Epithelial cell of proximal tubule (primary cell): ENCODE measurements at regions not wholly inside any gene's neighbourhood (a gene's known extent, or its start where the extent isn't known, plus 50 kb on each side); places are given as distances from the start of the nearest gene placed in this dataset.

Source experiments
- DNase-seq: peaks from one replicate; pipeline ENCODE4 v3.0.0-alpha.2; 2011; ENCODE audit warnings: low read depth
- H3K4me3 ChIP-seq: 2 replicates; pipeline ENCODE4 v1.5.1; 2011; ENCODE audit warnings: low read depth, mild to moderate bottlenecking, low read length
- TF ChIP-seq, protein P1 (sequence below): conservative IDR thresholded peaks from 2 replicates; pipeline ENCODE4 v1.5.1; 2012; ENCODE audit warnings: low read depth, mild to moderate bottlenecking, low read length

DNA sequence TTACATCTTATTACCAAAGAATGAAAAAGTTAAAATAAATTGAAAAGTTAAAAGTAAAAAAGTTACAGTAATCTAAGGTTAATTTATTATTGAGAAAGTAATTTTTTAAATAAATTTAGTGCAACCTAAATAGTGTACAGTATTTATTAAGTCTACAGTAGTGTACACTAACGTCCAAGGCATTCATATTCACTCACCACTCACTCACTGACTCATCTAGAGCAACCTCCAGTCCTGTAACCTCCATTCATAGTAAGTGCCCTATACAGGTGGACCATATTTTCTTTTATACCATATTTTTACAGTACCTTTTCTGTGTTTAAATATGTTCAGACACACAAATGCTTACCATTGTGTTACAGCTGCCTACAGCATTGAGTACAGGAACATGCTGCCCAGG, 624.7 kb upstream of the NOX3 start:
- TF ChIP-seq, protein P1, sequence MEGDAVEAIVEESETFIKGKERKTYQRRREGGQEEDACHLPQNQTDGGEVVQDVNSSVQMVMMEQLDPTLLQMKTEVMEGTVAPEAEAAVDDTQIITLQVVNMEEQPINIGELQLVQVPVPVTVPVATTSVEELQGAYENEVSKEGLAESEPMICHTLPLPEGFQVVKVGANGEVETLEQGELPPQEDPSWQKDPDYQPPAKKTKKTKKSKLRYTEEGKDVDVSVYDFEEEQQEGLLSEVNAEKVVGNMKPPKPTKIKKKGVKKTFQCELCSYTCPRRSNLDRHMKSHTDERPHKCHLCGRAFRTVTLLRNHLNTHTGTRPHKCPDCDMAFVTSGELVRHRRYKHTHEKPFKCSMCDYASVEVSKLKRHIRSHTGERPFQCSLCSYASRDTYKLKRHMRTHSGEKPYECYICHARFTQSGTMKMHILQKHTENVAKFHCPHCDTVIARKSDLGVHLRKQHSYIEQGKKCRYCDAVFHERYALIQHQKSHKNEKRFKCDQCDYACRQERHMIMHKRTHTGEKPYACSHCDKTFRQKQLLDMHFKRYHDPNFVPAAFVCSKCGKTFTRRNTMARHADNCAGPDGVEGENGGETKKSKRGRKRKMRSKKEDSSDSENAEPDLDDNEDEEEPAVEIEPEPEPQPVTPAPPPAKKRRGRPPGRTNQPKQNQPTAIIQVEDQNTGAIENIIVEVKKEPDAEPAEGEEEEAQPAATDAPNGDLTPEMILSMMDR: no peak
- no peak overlapping the region for H3K4me3 ChIP-seq
- DNase-seq: no peak

DNA sequence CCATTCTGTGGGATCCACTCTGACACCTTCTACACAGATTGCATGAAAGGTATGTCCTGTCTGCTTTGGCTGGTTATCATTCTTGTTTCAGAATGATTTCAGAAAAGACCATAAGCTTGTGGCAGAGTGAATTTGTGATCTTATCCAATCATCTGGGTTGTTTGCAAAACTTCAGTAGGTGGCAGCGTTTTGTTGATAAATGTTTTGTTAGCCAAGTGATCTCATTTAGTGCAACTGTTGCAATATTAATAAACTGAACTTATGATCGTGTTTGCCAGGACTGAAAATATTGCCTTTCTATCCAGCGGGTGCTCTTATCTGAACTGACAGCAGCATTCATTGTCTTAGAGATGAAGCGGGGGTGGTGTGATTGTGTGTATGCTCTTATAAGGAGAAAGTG, 613.2 kb upstream of the NOX3 start:
- TF ChIP-seq, protein P1: peak; percentile 17
- H3K4me3 ChIP-seq: no peak overlapping the region
- no peak for DNase-seq

GRCh38 chr6:156065849-156066248, 610.2 kb upstream of the NOX3 start:
- DNase-seq: no peak
- TF ChIP-seq, protein P1: no peak
- no peak overlapping the region for H3K4me3 ChIP-seq

- DNase-seq: no peak
- TF ChIP-seq, protein P1: no peak
- H3K4me3 ChIP-seq: no peak overlapping the region
These were observed 606.5 kb upstream of the NOX3 start for GRCh38 chr6:156062091-156062563.

- DNase-seq: no peak
- TF ChIP-seq, protein P1: no peak
- H3K4me3 ChIP-seq: no peak overlapping the region
These were observed 605.8 kb upstream of the NOX3 start for GRCh38 chr6:156061465-156061864.

GRCh38 chr6:156060013-156060412, 604.4 kb upstream of the NOX3 start:
- TF ChIP-seq, protein P1: no peak
- no peak overlapping the region for H3K4me3 ChIP-seq

GRCh38 chr6:156058356-156058755, 602.7 kb upstream of the NOX3 start:
- no peak for DNase-seq
- H3K4me3 ChIP-seq: no peak overlapping the region
- TF ChIP-seq, protein P1: no peak

More at GRCh38 chr6:156060013-156060412, 604.4 kb upstream of the NOX3 start:
- no peak for DNase-seq
